CD4-positive, alpha-beta T cell (primary cell): ENCODE measurements at regions not wholly inside any gene's neighbourhood (a gene's known extent, or its start where the extent isn't known, plus 50 kb on each side); places are given as distances from the start of the nearest gene placed in this dataset.

Experiments
- ATAC-seq: fragments of 200-7000 bp; cut with Tn5 transposase; one replicate; pipeline ENCODE4 v1.10.0; 2022; ENCODE audit warnings: mild to moderate bottlenecking; ENCODE audit not compliant: poor library complexity
- CTCF ChIA-PET: fragments of 350-600 bp; sonication (Branson Sonifier 250); formaldehyde crosslinking; loops from one replicate; lab custom pipeline; 2021; ENCODE audit warnings: antibody characterized with exemption, inconsistent platforms; lab: Charles Lee
- POLR2A ChIA-PET: fragments of 350-600 bp; sonication (Branson Sonifier 250); formaldehyde crosslinking; loops from one replicate; lab custom pipeline; 2021; ENCODE audit warnings: antibody characterized with exemption, inconsistent platforms; lab: Charles Lee
- DNase-seq, 14 experiments: peaks; one replicate each; pipeline ENCODE4 v3.0.0-alpha.2; 2013 to 2020; ENCODE audit warnings: mixed read lengths in 2 of 14
- H3K27ac ChIP-seq, 2 donors: one replicate each; pipeline versions ENCODE4 v1.5.1 to v1.7.0; 2013; ENCODE audit warnings: low read length in 2 of 2, low read depth in 1 of 2, mild to moderate bottlenecking in 1 of 2
- H3K27me3 ChIP-seq, 2 experiments: 1 replicate in 1 of 2; 2 replicates in 1 of 2; pipeline versions ENCODE4 v1.6.1 to v1.7.0; 2013; ENCODE audit warnings: low read length in 2 of 2, control low read depth in 1 of 2, mild to moderate bottlenecking in 1 of 2, moderate library complexity in 1 of 2; ENCODE audit not compliant: insufficient read depth in 2 of 2, control insufficient read depth in 1 of 2
- H3K36me3 ChIP-seq: one replicate; pipeline ENCODE4 v1.6.1; 2013; ENCODE audit warnings: low read length, control low read depth; ENCODE audit not compliant: insufficient read depth
- H3K4me1 ChIP-seq: one replicate; pipeline ENCODE4 v1.6.1; 2013; ENCODE audit warnings: low read length, control low read depth; ENCODE audit not compliant: insufficient read depth
- H3K4me3 ChIP-seq: one replicate; pipeline ENCODE4 v1.5.1; 2013; ENCODE audit warnings: mild to moderate bottlenecking, low read length, moderate library complexity
- H3K9me3 ChIP-seq, 2 experiments: 1 replicate in 1 of 2; 2 replicates in 1 of 2; pipeline versions ENCODE4 v1.6.1 to v1.7.0; 2013; ENCODE audit warnings: low read length in 2 of 2, mild to moderate bottlenecking in 2 of 2, control low read depth in 1 of 2, moderate library complexity in 1 of 2; ENCODE audit not compliant: control insufficient read depth in 1 of 2, insufficient read depth in 1 of 2
- H3K27ac Mint-ChIP-seq: one replicate; pipeline ENCODE4 v1.8.0; 2020; ENCODE audit warnings: mixed read lengths
- H3K27me3 Mint-ChIP-seq: one replicate; pipeline ENCODE4 v1.8.0; 2021; ENCODE audit warnings: mixed read lengths
- H3K36me3 Mint-ChIP-seq: one replicate; pipeline ENCODE4 v1.8.0; 2021; ENCODE audit warnings: low read depth, mixed read lengths
- H3K4me1 Mint-ChIP-seq: one replicate; pipeline ENCODE4 v1.8.0; 2021; ENCODE audit warnings: low read depth, mixed read lengths
- H3K4me3 Mint-ChIP-seq: one replicate; pipeline ENCODE4 v1.8.0; 2020; ENCODE audit warnings: mild to moderate bottlenecking, mixed read lengths
- H3K9me3 Mint-ChIP-seq: one replicate; pipeline ENCODE4 v1.8.0; 2020; ENCODE audit warnings: mixed read lengths
- CTCF ChIP-seq: fragments of 200-600 bp; IDR thresholded peaks from one replicate; pipeline ENCODE4 v1.8.0; 2022; ENCODE audit warnings: antibody characterized with exemption, mild to moderate bottlenecking
- intact Hi-C, 2 experiments: fragments of 100-400 bp; cut with DNase I in 1 of 2; cut with micrococcal nuclease in 1 of 2; formaldehyde crosslinking; loops; one replicate each; pipeline versions ENCODE4 v1.15.1 to v1.9.0; 2023 to 2025; cut with DNase I, micrococcal nuclease

DNA sequence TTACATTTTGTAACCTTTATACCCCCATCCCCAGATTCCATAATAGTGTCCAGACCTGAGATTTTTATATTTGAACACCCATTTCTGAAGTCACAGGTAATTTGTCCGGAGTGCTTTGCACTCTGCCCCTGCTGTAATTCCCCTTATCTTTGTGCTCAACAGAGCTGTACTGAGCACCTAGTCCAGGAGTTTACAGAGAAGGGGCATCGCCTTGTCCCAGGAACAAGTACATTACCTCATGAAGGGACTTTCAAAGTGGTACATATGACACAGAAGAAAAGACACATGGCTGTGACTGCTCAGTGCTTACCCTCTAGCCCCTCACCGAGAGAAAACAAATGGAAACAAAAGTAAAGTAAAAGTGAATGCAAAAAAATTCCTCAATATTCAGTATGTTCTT, 373.5 kb downstream of the SOX11 start:
- no peak for DNase-seq
- no peaks in the 10 kb centered on the region for H3K4me1 Mint-ChIP-seq
- H3K27me3 ChIP-seq = peaks cover 0 to 2% of the 10 kb centered on the region in 2 experiments
- ATAC-seq = no peak
- CTCF ChIA-PET = no interaction called here
- no peak overlapping the region for H3K4me3 Mint-ChIP-seq
- no peaks in the 10 kb centered on the region for H3K27me3 Mint-ChIP-seq
- intact Hi-C loops = no loop called here
- H3K36me3 Mint-ChIP-seq = no peaks in the 10 kb centered on the region
- H3K4me1 ChIP-seq = no peaks in the 10 kb centered on the region
- peaks cover 0 to 8% of the 10 kb centered on the region in 2 experiments for H3K9me3 ChIP-seq
- H3K27ac Mint-ChIP-seq = no peak overlapping the region
- no peak overlapping the region for H3K4me3 ChIP-seq
- POLR2A ChIA-PET = no interaction called here
- no peaks in the 10 kb centered on the region for H3K36me3 ChIP-seq
- no peak overlapping the region for H3K27ac ChIP-seq
- no peaks in the 10 kb centered on the region for H3K9me3 Mint-ChIP-seq
- no peak for TF ChIP-seq CTCF

DNA sequence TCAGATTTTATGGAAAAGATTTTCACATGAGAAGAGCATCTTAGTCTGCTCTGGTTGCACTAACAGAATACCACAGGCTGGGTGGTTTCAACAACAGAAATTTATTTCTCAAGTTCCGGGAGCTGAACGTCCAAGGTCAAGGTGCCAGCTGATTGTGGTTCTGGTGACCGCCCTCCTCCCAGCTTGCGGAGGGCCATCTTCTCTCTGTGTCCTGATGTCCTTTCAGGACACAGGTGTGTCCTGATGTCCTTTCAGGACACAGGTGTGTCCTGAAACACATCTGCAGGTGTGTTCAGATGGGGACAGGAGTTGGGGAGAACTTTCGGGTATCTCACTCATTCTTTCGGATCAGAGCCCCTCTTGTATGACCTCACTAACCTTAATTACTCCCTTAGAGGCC, 374.9 kb downstream of the SOX11 start:
- Histone ChIP-seq H3K4me1 (no peaks in the 10 kb centered on the region), H3K4me3 (no peak overlapping the region), H3K27ac (no peak overlapping the region), H3K36me3 (no peaks in the 10 kb centered on the region), H3K9me3 (peaks cover 0 to 8% of the 10 kb centered on the region in 2 experiments), H3K27me3 (peaks cover 0 to 2% of the 10 kb centered on the region in 2 experiments)
- intact Hi-C loops = no loop called here
- ChIA-PET POLR2A (no interaction called here), CTCF (no interaction called here)
- H3K27ac Mint-ChIP-seq = no peak overlapping the region
- H3K27me3 Mint-ChIP-seq = no peaks in the 10 kb centered on the region
- ATAC-seq (no peak), DNase-seq (no peak)
- no peaks in the 10 kb centered on the region for H3K36me3 Mint-ChIP-seq
- H3K9me3 Mint-ChIP-seq = no peaks in the 10 kb centered on the region
- TF ChIP-seq CTCF = no peak
- no peak overlapping the region for H3K4me3 Mint-ChIP-seq
- no peaks in the 10 kb centered on the region for H3K4me1 Mint-ChIP-seq

- no peaks in the 10 kb centered on the region for H3K36me3 Mint-ChIP-seq
- peaks cover 0 to 2% of the 10 kb centered on the region in 2 experiments for H3K27me3 ChIP-seq
- ChIA-PET CTCF (no interaction called here), POLR2A (no interaction called here)
- no peak overlapping the region for H3K27ac Mint-ChIP-seq
- DNase-seq (no peak), ATAC-seq (no peak)
- intact Hi-C loops = no loop called here
- H3K4me3 Mint-ChIP-seq = no peak overlapping the region
- peaks cover 0 to 8% of the 10 kb centered on the region in 2 experiments for H3K9me3 ChIP-seq
- no peaks in the 10 kb centered on the region for H3K9me3 Mint-ChIP-seq
- H3K27ac ChIP-seq = no peak overlapping the region
- no peaks in the 10 kb centered on the region for H3K27me3 Mint-ChIP-seq
- no peak overlapping the region for H3K4me3 ChIP-seq
- no peak for TF ChIP-seq CTCF
- H3K36me3 ChIP-seq = no peaks in the 10 kb centered on the region
- no peaks in the 10 kb centered on the region for H3K4me1 Mint-ChIP-seq
- no peaks in the 10 kb centered on the region for H3K4me1 ChIP-seq
These were observed 375.6 kb downstream of the SOX11 start for GRCh38 chr2:6067806-6068205.
